Sigmoid colon (tissue), 4 donors: ENCODE measurements at regions not wholly inside any gene's neighbourhood (a gene's known extent, or its start where the extent isn't known, plus 50 kb on each side); places are given as distances from the start of the nearest gene placed in this dataset.

ENCODE experiments used
- CTCF ChIP-seq, 4 experiments: fragments of 450-650 bp in 3 of 4; fragments of 200-600 bp in 1 of 4; IDR thresholded peaks; one replicate each; pipeline ENCODE4 v1.5.1; 2016 to 2019; ENCODE audit warnings: antibody characterized with exemption in 4 of 4, mild to moderate bottlenecking in 3 of 4, moderate library complexity in 2 of 4
- EP300 ChIP-seq, 4 donors: sonication (generic); formaldehyde crosslinking; IDR thresholded peaks; one replicate each; pipeline ENCODE4 v1.6.1; 2017; ENCODE audit warnings: antibody characterized with exemption in 4 of 4
- POLR2A ChIP-seq, 2 donors: fragments of 450-650 bp; IDR thresholded peaks; one replicate each; pipeline ENCODE4 v1.6.1; 2016; ENCODE audit warnings: antibody characterized with exemption in 2 of 2, mild to moderate bottlenecking in 2 of 2, moderate library complexity in 2 of 2

GRCh38 chr5:68653471-68653870, 437.9 kb downstream of the PIK3R1 start:
- TF ChIP-seq POLR2A (IDR thresholded peaks at IDR 0.05) (no peak), CTCF (IDR thresholded peaks at IDR 0.05) (no peak), EP300 (IDR thresholded peaks at IDR 0.05) (no peak)
